ENCODE measurements at regions not wholly inside any gene's neighbourhood (a gene's known extent, or its start where the extent isn't known, plus 50 kb on each side); places are given as distances from the start of the nearest gene placed in this dataset.
A peak's percentile ranks its signal among the peaks of the same experiment; 100 is the strongest.

- FAIRE-seq: no peak
- DNase-seq (ENCODE audit: low spot score in 2 of 2): no peak
These were observed 677.3 kb upstream of the RGMB start for GRCh38 chr5:98096155-98096554.

DNA sequence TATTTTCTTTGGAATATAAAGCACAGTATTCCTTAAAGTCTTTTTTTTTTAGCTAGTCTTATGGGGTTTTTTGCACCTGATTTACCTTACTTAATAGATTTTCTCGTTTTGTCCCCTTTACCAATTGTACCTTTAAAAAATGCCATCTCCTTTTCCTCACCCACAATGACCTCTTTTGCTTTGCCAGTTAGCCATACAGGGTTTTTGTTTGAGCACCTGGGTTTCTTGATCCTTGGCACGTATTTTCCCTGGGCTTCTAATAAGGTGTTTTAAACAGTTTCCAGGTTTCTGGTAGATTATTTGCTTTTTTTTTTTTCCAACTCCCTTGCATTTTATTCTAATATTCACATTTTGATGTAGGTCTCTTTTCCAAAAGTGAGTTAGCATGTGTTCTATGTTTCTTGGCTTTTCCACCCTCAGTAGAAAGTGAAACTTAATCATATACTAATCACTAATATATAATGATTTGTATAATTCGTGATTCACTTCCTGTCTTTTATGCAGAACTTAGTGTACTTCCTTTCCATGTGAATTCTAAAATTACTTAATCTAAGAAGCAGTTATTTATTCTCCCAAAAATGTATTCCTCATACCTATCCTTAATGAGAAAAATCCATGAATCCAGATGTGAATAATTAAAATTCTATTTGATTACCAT lies 673.9 kb upstream of the RGMB start:
- DNase-seq (ENCODE audit: low spot score in 2 of 2) (no peak), FAIRE-seq (no peak)

GRCh38 chr5:98101131-98101530 lies 672.3 kb upstream of the RGMB start:
- DNase-seq (ENCODE audit: low spot score in 2 of 2) (no peak), FAIRE-seq (no peak)

DNA sequence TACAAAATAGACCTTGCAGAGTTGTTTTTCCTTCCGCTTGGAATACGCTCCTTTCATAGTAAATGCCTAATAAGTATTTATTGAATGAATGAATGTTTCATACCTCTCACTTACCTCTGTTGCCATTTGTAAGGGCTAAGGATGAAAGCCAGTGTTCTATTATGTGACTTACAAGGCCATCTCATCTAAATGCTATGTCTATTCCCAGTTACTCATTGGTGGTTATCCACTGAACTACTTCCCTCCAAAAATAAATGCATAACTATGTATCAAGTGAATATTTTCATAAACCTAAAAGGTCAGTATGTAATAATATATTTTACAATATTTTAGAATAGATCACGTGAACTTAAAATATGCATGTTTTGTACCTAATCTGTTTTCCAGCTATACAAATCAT lies 670.5 kb upstream of the RGMB start:
- peak; percentile 13 for FAIRE-seq

DNA sequence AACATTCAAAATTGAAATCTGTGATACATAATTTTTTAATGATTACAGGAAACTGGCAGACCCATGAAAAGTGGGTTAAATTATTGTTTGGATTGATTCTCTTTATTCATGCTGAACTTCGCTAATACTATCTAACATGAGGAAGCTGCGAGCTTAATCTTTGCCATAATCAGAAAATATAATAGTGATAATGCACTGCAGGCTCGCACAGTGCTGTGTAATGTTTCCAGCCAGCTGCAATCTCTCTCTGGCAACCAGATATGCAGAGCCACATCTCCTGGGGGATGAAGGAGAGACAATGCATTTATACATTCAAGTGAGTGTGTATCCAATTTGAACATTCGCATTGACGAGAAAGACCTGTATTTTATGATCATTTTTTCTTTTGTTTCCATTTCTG lies 669.7 kb upstream of the RGMB start:
- no peak for FAIRE-seq
- DNase-seq (ENCODE audit: low spot score in 2 of 2): no peak

More for the DNA sequence above, 670.5 kb upstream of the RGMB start:
- no peak for DNase-seq (ENCODE audit: low spot score in 2 of 2)

GRCh38 chr5:98104454-98105188 lies 668.8 kb upstream of the RGMB start:
- FAIRE-seq (no peak), DNase-seq (ENCODE audit: low spot score in 2 of 2) (no peak)

- no peak for DNase-seq (ENCODE audit: low spot score in 2 of 2)
These were observed 667.8 kb upstream of the RGMB start for GRCh38 chr5:98105681-98106080.

DNA sequence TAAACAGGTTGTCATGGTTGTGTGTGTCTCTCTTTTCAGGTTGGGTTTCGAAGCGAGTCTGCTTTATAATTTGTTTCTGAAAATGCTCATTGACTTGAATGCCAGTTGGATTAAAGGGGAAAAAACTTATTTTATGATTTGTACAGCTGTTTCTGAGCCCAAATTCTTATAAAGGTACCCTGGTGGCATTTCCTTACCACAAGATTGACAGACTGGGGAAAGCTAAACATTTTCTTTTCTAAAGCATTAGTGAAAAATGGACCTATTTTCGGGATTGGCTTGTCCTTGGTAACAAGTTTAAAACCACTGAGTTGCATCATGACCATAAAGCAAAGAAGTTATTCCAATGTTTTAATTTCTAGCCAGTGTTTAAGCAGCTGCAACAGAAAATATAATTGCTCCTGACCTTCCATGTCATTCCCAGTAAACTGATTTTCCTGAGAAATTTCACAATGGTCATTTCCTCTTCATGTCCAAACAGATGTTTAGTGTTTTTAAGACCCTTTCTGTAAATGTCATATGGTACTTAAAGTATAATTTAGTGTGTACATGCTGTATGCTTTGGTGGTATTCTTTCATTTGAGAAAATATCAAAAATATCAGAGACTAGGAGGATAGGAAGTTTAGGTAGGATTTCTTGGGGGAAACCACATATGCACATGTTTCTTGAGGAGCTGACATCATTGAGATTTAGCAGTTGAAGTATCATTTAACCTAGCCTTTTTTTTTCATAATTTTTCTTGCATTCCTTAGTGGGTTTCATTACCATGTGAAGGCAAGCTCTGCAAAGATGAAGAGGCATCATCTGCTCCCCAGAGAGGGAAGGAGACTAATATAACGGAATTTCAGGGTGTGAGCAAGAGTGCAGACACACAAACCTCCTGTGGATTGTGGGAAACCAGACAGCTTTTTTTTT lies 667.1 kb upstream of the RGMB start:
- FAIRE-seq: no peak
- DNase-seq (ENCODE audit: low spot score in 2 of 2): no peak

More at GRCh38 chr5:98105681-98106080, 667.8 kb upstream of the RGMB start:
- FAIRE-seq: no peak

- DNase-seq (ENCODE audit: low spot score in 2 of 2) (no peak), FAIRE-seq (no peak)
These were observed 665.0 kb upstream of the RGMB start for GRCh38 chr5:98108497-98108896.

- FAIRE-seq (no peak), DNase-seq (ENCODE audit: low spot score in 2 of 2) (no peak)
These were observed 663.9 kb upstream of the RGMB start for GRCh38 chr5:98109561-98110006.

DNA sequence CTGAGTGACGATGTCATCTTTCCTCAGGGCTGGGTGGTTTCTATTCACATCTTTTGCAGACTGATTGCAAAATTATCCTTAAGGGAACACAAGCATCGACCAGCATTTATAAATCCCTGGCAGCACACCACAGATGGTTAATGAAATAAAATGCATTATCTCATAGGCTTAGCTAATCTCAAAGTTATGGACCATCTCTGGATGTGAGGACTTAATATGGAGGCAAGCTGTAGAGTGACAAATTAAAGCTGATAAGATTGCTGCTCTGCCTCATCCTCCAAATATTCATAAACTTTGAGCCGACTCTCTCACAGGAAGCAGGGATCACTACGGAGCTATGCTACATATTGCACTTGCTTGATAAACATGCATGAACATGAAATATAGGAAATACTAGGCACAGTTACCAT lies 663.2 kb upstream of the RGMB start:
- FAIRE-seq (no peak), DNase-seq (ENCODE audit: low spot score in 2 of 2) (no peak)

- DNase-seq (ENCODE audit: low spot score in 2 of 2) (no peak), FAIRE-seq (no peak)
These were observed 662.7 kb upstream of the RGMB start for GRCh38 chr5:98110791-98111190.

- DNase-seq (ENCODE audit: low spot score in 2 of 2): no peak
- FAIRE-seq: no peak
These were observed 661.8 kb upstream of the RGMB start for GRCh38 chr5:98111686-98112085.

- FAIRE-seq (no peak), DNase-seq (ENCODE audit: low spot score in 2 of 2) (no peak)
These were observed 652.2 kb upstream of the RGMB start for GRCh38 chr5:98121036-98121936.

DNA sequence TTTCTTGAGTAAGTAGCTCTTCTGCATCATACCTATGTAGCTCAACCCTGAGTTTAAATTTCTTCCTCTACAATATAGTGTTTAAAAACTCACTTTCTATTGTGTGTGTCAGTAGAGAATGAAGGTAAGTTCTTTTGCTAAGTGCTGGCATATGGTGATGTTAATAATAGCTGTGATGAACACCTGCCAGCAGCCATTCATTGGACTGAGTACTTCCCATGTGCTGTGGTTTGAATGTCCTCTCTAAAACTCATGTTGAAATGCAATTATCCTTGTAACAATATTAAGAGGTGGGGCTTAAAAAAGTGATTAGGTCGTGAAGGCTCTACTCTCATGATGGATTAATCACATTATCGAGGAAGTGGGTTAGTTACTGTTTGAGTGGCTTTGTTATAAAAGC lies 645.2 kb upstream of the RGMB start:
- no peak for FAIRE-seq

GRCh38 chr5:98128846-98129245 lies 644.6 kb upstream of the RGMB start:
- DNase-seq (ENCODE audit: low spot score in 2 of 2) (no peak), FAIRE-seq (no peak)

More for the DNA sequence above, 645.2 kb upstream of the RGMB start:
- DNase-seq (ENCODE audit: low spot score in 2 of 2): no peak

- no peak for FAIRE-seq
These were observed 643.0 kb upstream of the RGMB start for GRCh38 chr5:98130261-98131035.

GRCh38 chr5:98144116-98144515 lies 629.3 kb upstream of the RGMB start:
- DNase-seq (ENCODE audit: low spot score in 2 of 2) (no peak), FAIRE-seq (no peak)

More at GRCh38 chr5:98130261-98131035, 643.0 kb upstream of the RGMB start:
- DNase-seq (ENCODE audit: low spot score in 2 of 2): no peak

DNA sequence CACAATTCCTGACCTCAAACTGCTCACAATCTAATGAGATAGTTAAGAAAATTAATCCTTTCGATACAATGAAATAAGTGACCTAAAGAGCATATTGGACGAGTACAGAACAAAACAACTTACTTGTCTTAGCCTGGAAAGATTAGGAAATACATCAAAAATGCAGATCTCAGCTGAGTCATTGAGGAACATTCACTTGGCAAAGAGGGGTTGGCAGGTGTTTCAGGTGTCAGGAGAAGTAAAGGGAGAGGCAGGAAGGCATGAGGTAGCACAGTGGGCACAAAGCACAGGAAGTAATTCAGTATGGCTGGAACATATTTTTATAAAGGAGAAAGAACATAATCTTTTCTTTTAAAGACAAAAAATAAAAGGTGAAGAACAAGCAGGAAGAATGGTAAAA lies 628.8 kb upstream of the RGMB start:
- FAIRE-seq (no peak), DNase-seq (ENCODE audit: low spot score in 2 of 2) (no peak)
